Liver (tissue), 8 donors: ENCODE measurements at regions not wholly inside any gene's neighbourhood (a gene's known extent, or its start where the extent isn't known, plus 50 kb on each side); places are given as distances from the start of the nearest gene placed in this dataset.

ENCODE experiments used
- DNase-seq: peaks from one replicate; pipeline ENCODE4 v3.0.0-alpha.2; 2017; ENCODE audit warnings: low spot score
- H3K27ac ChIP-seq, 2 donors: one replicate each; pipeline ENCODE4 v1.7.0; 2013; ENCODE audit warnings: inconsistent platforms in 2 of 2, low read length in 2 of 2, control low read depth in 1 of 2, low read depth in 1 of 2, mild to moderate bottlenecking in 1 of 2
- H3K27me3 ChIP-seq, 4 donors: one replicate each; pipeline versions ENCODE4 v1.6.1 to v1.7.0; 2013; ENCODE audit warnings: low read length in 3 of 4, inconsistent platforms in 1 of 4, mild to moderate bottlenecking in 1 of 4, moderate library complexity in 1 of 4; ENCODE audit not compliant: control insufficient read depth in 4 of 4, insufficient read depth in 4 of 4
- H3K36me3 ChIP-seq, 4 donors: one replicate each; pipeline versions ENCODE4 v1.6.1 to v1.7.0; 2013; ENCODE audit warnings: low read length in 3 of 4, mild to moderate bottlenecking in 3 of 4, low read depth in 1 of 4, moderate library complexity in 1 of 4; ENCODE audit not compliant: control insufficient read depth in 4 of 4, insufficient read depth in 3 of 4
- H3K4me1 ChIP-seq, 4 donors: one replicate each; pipeline versions ENCODE4 v1.6.1 to v1.7.0; 2013; ENCODE audit warnings: low read length in 3 of 4, mild to moderate bottlenecking in 3 of 4, moderate library complexity in 1 of 4; ENCODE audit not compliant: control insufficient read depth in 4 of 4, insufficient read depth in 4 of 4
- H3K4me3 ChIP-seq, 3 donors: one replicate each; pipeline versions ENCODE4 v1.6.1 to v1.7.0; 2013; ENCODE audit warnings: low read length in 3 of 3, control low read depth in 1 of 3, low read depth in 1 of 3, mild to moderate bottlenecking in 1 of 3
- H3K9ac ChIP-seq, 2 donors: one replicate each; pipeline ENCODE4 v1.7.0; 2013; ENCODE audit warnings: low read length in 2 of 2, mild to moderate bottlenecking in 2 of 2, moderate library complexity in 2 of 2, control low read depth in 1 of 2, low read depth in 1 of 2
- H3K9me3 ChIP-seq, 4 donors: one replicate each; pipeline versions ENCODE4 v1.6.1 to v1.7.0; 2013; ENCODE audit warnings: low read length in 3 of 4; ENCODE audit not compliant: control insufficient read depth in 4 of 4
- EGR1 ChIP-seq, 2 donors: IDR thresholded peaks; 2 replicates each; pipeline ENCODE4 v1.6.1; 2016 to 2018; ENCODE audit warnings: antibody characterized with exemption in 2 of 2, low read depth in 2 of 2
- FOXA1 ChIP-seq: IDR thresholded peaks from 2 replicates; pipeline ENCODE4 v1.6.1; 2016; ENCODE audit warnings: antibody characterized with exemption
- FOXA2 ChIP-seq: IDR thresholded peaks from 2 replicates; pipeline ENCODE4 v1.6.1; 2016; ENCODE audit warnings: antibody characterized with exemption
- GABPA ChIP-seq, 2 donors: IDR thresholded peaks in 1 of 2; conservative IDR thresholded peaks in 1 of 2; 2 replicates each; pipeline ENCODE4 v1.6.1; 2016; ENCODE audit warnings: antibody characterized with exemption in 2 of 2, mild to moderate bottlenecking in 1 of 2, moderate library complexity in 1 of 2
- HNF4A ChIP-seq, 2 donors: conservative IDR thresholded peaks; 2 replicates each; pipeline ENCODE4 v1.6.1; 2016; ENCODE audit warnings: antibody characterized with exemption in 2 of 2, mild to moderate bottlenecking in 2 of 2
- HNF4G ChIP-seq: IDR thresholded peaks from 2 replicates; pipeline ENCODE4 v1.6.1; 2016; ENCODE audit warnings: antibody characterized with exemption
- JUND ChIP-seq, 2 donors: IDR thresholded peaks; 2 replicates each; pipeline ENCODE4 v1.6.1; 2016; ENCODE audit warnings: antibody characterized with exemption in 2 of 2
- NR2F2 ChIP-seq: IDR thresholded peaks from 2 replicates; pipeline ENCODE4 v1.6.1; 2016; ENCODE audit warnings: antibody characterized with exemption
- RAD21 ChIP-seq, 2 donors: IDR thresholded peaks; 2 replicates each; pipeline ENCODE4 v1.6.1; 2016; ENCODE audit warnings: antibody characterized with exemption in 2 of 2, mild to moderate bottlenecking in 2 of 2
- RXRA ChIP-seq, 2 donors: IDR thresholded peaks; 2 replicates each; pipeline ENCODE4 v1.6.1; 2017 to 2018; ENCODE audit warnings: antibody characterized with exemption in 2 of 2, mild to moderate bottlenecking in 1 of 2
- SP1 ChIP-seq: IDR thresholded peaks from 2 replicates; pipeline ENCODE4 v1.6.1; 2018; ENCODE audit warnings: antibody characterized with exemption, mild to moderate bottlenecking
- TAF1 ChIP-seq: conservative IDR thresholded peaks from 2 replicates; pipeline ENCODE4 v1.6.1; 2016; ENCODE audit warnings: antibody characterized with exemption, mild to moderate bottlenecking
- YY1 ChIP-seq: IDR thresholded peaks from 2 replicates; pipeline ENCODE4 v1.6.1; 2016; ENCODE audit warnings: antibody characterized with exemption, mild to moderate bottlenecking
- WGBS: extraction: QIAGEN DNeasy Blood & Tissue Kit; methylation state at CpG from one replicate; pipeline ENCODE4 v1.1.7; 2013; 5-methylcytosine and 5-hydroxymethylcytosine counted together
- TF ChIP-seq, protein P1 (sequence below): IDR thresholded peaks from 2 replicates; pipeline ENCODE4 v1.6.1; 2016; ENCODE audit warnings: antibody characterized with exemption, mild to moderate bottlenecking
- TF ChIP-seq, protein P2 (sequence below): IDR thresholded peaks from 2 replicates; pipeline ENCODE4 v1.6.1; 2016; ENCODE audit warnings: antibody characterized with exemption
- TF ChIP-seq, protein P3 (sequence below): fragments of 150-350 bp; IDR thresholded peaks from 2 replicates; pipeline ENCODE4 v1.5.1; 2017; ENCODE audit warnings: improper control_type of control experiment, low read depth, low read length; ENCODE audit not compliant: missing input control
- TF ChIP-seq, protein P4 (sequence below): IDR thresholded peaks from 2 replicates; pipeline ENCODE4 v1.6.1; 2016; ENCODE audit warnings: antibody characterized with exemption
- donor health status: healthy.
- donor health status: healthy.
- donor health status: healthy.
- donor health status: healthy.
- donor health status: healthy.

DNA sequence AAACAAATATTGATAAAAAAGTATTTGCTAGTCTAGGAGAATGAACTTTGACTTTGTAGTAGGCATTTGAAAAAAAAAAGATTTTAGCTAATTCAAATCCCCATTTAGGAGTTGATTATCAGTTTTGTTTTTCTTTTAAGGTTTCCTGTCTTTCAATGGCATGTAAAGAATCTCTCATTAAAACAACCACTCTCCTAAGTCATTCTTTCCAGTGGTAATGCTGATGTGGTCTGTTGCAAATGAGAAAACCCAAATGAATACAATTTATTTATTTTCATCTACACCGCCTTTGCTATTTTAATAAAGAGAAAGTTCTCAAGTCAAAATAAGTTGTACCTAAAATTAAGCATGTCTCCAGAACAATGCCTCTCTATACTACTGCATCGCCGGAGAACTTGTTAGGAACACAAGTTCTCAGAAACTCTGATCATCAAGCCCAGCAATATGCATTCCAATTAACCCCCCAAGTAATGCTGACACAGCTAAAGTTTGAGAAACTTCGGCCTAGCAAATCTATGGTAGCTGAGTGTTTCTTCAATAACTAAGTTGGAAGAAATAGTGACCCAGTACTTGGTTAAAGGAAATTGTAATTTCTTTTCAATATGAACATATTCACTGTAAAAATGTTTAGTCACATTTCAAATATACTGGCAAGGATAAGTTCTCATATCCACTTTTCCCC lies 255.1 kb downstream of the PTPRC start:
- no peak for TF ChIP-seq YY1
- no peak for TF ChIP-seq SP1
- no peak for TF ChIP-seq EGR1 (IDR thresholded peaks at IDR 0.05; ENCODE audit: low read depth in 2 of 2)
- TF ChIP-seq TAF1 = no peak
- TF ChIP-seq, protein P1, sequence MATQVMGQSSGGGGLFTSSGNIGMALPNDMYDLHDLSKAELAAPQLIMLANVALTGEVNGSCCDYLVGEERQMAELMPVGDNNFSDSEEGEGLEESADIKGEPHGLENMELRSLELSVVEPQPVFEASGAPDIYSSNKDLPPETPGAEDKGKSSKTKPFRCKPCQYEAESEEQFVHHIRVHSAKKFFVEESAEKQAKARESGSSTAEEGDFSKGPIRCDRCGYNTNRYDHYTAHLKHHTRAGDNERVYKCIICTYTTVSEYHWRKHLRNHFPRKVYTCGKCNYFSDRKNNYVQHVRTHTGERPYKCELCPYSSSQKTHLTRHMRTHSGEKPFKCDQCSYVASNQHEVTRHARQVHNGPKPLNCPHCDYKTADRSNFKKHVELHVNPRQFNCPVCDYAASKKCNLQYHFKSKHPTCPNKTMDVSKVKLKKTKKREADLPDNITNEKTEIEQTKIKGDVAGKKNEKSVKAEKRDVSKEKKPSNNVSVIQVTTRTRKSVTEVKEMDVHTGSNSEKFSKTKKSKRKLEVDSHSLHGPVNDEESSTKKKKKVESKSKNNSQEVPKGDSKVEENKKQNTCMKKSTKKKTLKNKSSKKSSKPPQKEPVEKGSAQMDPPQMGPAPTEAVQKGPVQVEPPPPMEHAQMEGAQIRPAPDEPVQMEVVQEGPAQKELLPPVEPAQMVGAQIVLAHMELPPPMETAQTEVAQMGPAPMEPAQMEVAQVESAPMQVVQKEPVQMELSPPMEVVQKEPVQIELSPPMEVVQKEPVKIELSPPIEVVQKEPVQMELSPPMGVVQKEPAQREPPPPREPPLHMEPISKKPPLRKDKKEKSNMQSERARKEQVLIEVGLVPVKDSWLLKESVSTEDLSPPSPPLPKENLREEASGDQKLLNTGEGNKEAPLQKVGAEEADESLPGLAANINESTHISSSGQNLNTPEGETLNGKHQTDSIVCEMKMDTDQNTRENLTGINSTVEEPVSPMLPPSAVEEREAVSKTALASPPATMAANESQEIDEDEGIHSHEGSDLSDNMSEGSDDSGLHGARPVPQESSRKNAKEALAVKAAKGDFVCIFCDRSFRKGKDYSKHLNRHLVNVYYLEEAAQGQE = no peak
- TF ChIP-seq, protein P2, sequence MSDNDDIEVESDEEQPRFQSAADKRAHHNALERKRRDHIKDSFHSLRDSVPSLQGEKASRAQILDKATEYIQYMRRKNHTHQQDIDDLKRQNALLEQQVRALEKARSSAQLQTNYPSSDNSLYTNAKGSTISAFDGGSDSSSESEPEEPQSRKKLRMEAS = no peak
- TF ChIP-seq HNF4A (conservative IDR thresholded peaks at IDR 0.05) = no peak
- TF ChIP-seq FOXA1 = no peak
- TF ChIP-seq, protein P3, sequence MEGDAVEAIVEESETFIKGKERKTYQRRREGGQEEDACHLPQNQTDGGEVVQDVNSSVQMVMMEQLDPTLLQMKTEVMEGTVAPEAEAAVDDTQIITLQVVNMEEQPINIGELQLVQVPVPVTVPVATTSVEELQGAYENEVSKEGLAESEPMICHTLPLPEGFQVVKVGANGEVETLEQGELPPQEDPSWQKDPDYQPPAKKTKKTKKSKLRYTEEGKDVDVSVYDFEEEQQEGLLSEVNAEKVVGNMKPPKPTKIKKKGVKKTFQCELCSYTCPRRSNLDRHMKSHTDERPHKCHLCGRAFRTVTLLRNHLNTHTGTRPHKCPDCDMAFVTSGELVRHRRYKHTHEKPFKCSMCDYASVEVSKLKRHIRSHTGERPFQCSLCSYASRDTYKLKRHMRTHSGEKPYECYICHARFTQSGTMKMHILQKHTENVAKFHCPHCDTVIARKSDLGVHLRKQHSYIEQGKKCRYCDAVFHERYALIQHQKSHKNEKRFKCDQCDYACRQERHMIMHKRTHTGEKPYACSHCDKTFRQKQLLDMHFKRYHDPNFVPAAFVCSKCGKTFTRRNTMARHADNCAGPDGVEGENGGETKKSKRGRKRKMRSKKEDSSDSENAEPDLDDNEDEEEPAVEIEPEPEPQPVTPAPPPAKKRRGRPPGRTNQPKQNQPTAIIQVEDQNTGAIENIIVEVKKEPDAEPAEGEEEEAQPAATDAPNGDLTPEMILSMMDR = no peak
- no peak for TF ChIP-seq HNF4G
- TF ChIP-seq FOXA2 = no peak
- TF ChIP-seq RAD21 (IDR thresholded peaks at IDR 0.05) = no peak
- TF ChIP-seq, protein P4, sequence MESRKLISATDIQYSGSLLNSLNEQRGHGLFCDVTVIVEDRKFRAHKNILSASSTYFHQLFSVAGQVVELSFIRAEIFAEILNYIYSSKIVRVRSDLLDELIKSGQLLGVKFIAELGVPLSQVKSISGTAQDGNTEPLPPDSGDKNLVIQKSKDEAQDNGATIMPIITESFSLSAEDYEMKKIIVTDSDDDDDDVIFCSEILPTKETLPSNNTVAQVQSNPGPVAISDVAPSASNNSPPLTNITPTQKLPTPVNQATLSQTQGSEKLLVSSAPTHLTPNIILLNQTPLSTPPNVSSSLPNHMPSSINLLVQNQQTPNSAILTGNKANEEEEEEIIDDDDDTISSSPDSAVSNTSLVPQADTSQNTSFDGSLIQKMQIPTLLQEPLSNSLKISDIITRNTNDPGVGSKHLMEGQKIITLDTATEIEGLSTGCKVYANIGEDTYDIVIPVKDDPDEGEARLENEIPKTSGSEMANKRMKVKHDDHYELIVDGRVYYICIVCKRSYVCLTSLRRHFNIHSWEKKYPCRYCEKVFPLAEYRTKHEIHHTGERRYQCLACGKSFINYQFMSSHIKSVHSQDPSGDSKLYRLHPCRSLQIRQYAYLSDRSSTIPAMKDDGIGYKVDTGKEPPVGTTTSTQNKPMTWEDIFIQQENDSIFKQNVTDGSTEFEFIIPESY = no peak
- TF ChIP-seq JUND (IDR thresholded peaks at IDR 0.05) = no peak
- no peak for TF ChIP-seq GABPA (IDR thresholded peaks at IDR 0.05 in 1 of 2, conservative IDR thresholded peaks at IDR 0.05 in 1 of 2)
- no peak for TF ChIP-seq RXRA (IDR thresholded peaks at IDR 0.05)
- TF ChIP-seq NR2F2 = no peak

More for the DNA sequence above, 255.1 kb downstream of the PTPRC start:
- Histone ChIP-seq H3K27ac (no peak overlapping the region), H3K4me3 (no peak overlapping the region), H3K9me3 (no peaks in the 10 kb centered on the region), H3K36me3 (no peaks in the 10 kb centered on the region), H3K27me3 (no peaks in the 10 kb centered on the region), H3K4me1 (no peaks in the 10 kb centered on the region), H3K9ac (no peak overlapping the region)
- WGBS = 92% methylated on average over 4 of the region's 4 CpGs
- DNase-seq = no peak
